ENCODE measurements at regions not wholly inside any gene's neighbourhood (a gene's known extent, or its start where the extent isn't known, plus 50 kb on each side); places are given as distances from the start of the nearest gene placed in this dataset.

GRCh38 chr6:170160628-170161611 lies 130.0 kb downstream of the DLL1 start:
- Histone ChIP-seq H3K27ac (ENCODE audit: low read length) (no peak overlapping the region), H3K4me1 (ENCODE audit: control insufficient read depth, insufficient read depth, low read length) (peaks cover 23% of the 10 kb centered on the region), H3K36me3 (ENCODE audit: control insufficient read depth, insufficient read depth, low read length) (no peaks in the 10 kb centered on the region), H3K9me3 (ENCODE audit: control insufficient read depth, insufficient read depth, low read length) (no peaks in the 10 kb centered on the region), H3K4me3 (ENCODE audit: low read length) (no peak overlapping the region), H3K27me3 (ENCODE audit: control insufficient read depth, insufficient read depth, low read length) (no peaks in the 10 kb centered on the region)
- Mint-ChIP-seq H3K4me3 (no peak overlapping the region), H3K36me3 (no peaks in the 10 kb centered on the region), H3K4me1 (peaks cover 13 to 25% of the 10 kb centered on the region in 2 donors), H3K9me3 (no peaks in the 10 kb centered on the region), H3K27ac (no peak overlapping the region), H3K27me3 (ENCODE audit: low read depth in 2 of 2) (peaks cover 7 to 16% of the 10 kb centered on the region in 2 donors)
- no peak for TF ChIP-seq CTCF (IDR thresholded peaks at IDR 0.05)
- 95% methylated on average over 26 of the region's 27 CpGs for WGBS (ENCODE audit: insufficient coverage)
- ATAC-seq (peak in 1 of 3 donors; percentile 25), DNase-seq (no peak)
- intact Hi-C loops (cut with micrococcal nuclease) = no loop called here

DNA sequence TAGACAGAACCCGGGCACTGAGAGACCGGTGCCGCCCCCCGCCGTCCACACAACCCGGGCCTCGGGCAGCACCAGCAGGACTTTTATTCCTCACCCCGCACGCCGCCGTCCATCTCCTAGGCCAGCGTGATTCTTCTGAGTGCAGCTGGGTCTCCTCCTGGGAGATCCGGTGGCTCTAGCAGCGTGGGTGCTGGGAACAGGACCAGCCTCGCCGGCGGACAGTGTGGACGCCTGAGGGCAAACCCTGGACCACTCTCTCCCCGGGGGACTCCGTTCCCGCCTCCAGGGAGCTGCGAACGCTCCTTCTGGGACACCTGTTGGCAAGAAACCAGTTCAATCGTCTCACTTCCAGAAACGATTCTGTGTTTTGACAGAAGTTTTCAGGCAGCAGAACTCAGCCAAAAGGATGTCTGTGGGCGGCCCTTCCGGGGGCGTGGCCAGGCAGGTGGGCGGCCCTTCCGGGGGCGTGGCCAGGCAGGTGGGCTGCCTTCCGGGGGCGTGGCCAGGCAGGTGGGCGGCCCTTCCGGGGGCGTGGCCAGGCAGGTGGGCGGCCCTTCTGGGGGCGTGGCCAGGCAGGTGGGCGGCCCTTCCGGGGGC lies 130.7 kb downstream of the DLL1 start:
- TF ChIP-seq CTCF (IDR thresholded peaks at IDR 0.05) = no peak
- H3K4me1 Mint-ChIP-seq = peaks cover 13 to 25% of the 10 kb centered on the region in 2 donors

GRCh38 chr6:170159022-170159965 lies 131.6 kb downstream of the DLL1 start:
- TF ChIP-seq CTCF (IDR thresholded peaks at IDR 0.05) = no peak
- Histone ChIP-seq H3K4me1 (ENCODE audit: control insufficient read depth, insufficient read depth, low read length) (peaks cover 23% of the 10 kb centered on the region), H3K27me3 (ENCODE audit: control insufficient read depth, insufficient read depth, low read length) (no peaks in the 10 kb centered on the region), H3K4me3 (ENCODE audit: low read length) (no peak overlapping the region), H3K9me3 (ENCODE audit: control insufficient read depth, insufficient read depth, low read length) (no peaks in the 10 kb centered on the region), H3K36me3 (ENCODE audit: control insufficient read depth, insufficient read depth, low read length) (no peaks in the 10 kb centered on the region), H3K27ac (ENCODE audit: low read length) (no peak overlapping the region)
- Mint-ChIP-seq H3K27ac (no peak overlapping the region), H3K36me3 (no peaks in the 10 kb centered on the region), H3K9me3 (no peaks in the 10 kb centered on the region), H3K27me3 (ENCODE audit: low read depth in 2 of 2) (peaks cover 0 to 9% of the 10 kb centered on the region in 2 donors), H3K4me1 (peaks cover 13 to 25% of the 10 kb centered on the region in 2 donors), H3K4me3 (no peak overlapping the region)
- intact Hi-C loops (cut with micrococcal nuclease) = no loop called here
- DNase-seq (no peak), ATAC-seq (no peak)
- WGBS (ENCODE audit: insufficient coverage) = 94% methylated on average over 53 of the region's 53 CpGs

More for the DNA sequence above, 130.7 kb downstream of the DLL1 start:
- WGBS (ENCODE audit: insufficient coverage) = 94% methylated on average over 40 of the region's 40 CpGs
- no peaks in the 10 kb centered on the region for H3K9me3 ChIP-seq (ENCODE audit: control insufficient read depth, insufficient read depth, low read length)
- peaks cover 23% of the 10 kb centered on the region for H3K4me1 ChIP-seq (ENCODE audit: control insufficient read depth, insufficient read depth, low read length)
- DNase-seq (peak in 1 of 2 donors; percentile 40), ATAC-seq (peak in 1 of 3 donors; percentile 18)
- no peaks in the 10 kb centered on the region for H3K36me3 ChIP-seq (ENCODE audit: control insufficient read depth, insufficient read depth, low read length)
- H3K27ac ChIP-seq (ENCODE audit: low read length) = no peak overlapping the region
- H3K27me3 ChIP-seq (ENCODE audit: control insufficient read depth, insufficient read depth, low read length) = no peaks in the 10 kb centered on the region
- Mint-ChIP-seq H3K9me3 (no peaks in the 10 kb centered on the region), H3K4me3 (no peak overlapping the region), H3K27ac (no peak overlapping the region), H3K36me3 (no peaks in the 10 kb centered on the region), H3K27me3 (ENCODE audit: low read depth in 2 of 2) (peaks cover 0 to 9% of the 10 kb centered on the region in 2 donors)
- H3K4me3 ChIP-seq (ENCODE audit: low read length) = no peak overlapping the region
- intact Hi-C loops (cut with micrococcal nuclease) = no loop called here

Measured in natural killer cell (primary cell).